GM12873 (cell line): ENCODE measurements at regions not wholly inside any gene's neighbourhood (a gene's known extent, or its start where the extent isn't known, plus 50 kb on each side); places are given as distances from the start of the nearest gene placed in this dataset.

Source experiments
- CTCF ChIP-seq: IDR thresholded peaks from 2 replicates; pipeline ENCODE4 v1.5.1; 2012; ENCODE audit warnings: low read depth, mild to moderate bottlenecking, moderate library complexity, low read length, control low read depth; ENCODE audit not compliant: insufficient read depth; ENCODE audit errors: missing control alignments

- TF ChIP-seq CTCF: no peak
These were observed 240.5 kb upstream of the KRR1 start for GRCh38 chr12:75751769-75752471.

- no peak for TF ChIP-seq CTCF
These were observed 239.4 kb upstream of the KRR1 start for GRCh38 chr12:75750716-75751306.

- TF ChIP-seq CTCF: no peak
These were observed 236.7 kb upstream of the KRR1 start for GRCh38 chr12:75748136-75748535.

GRCh38 chr12:75747572-75748021 is 236.2 kb upstream of the KRR1 start:
- no peak for TF ChIP-seq CTCF

- TF ChIP-seq CTCF: no peak
These were observed 235.2 kb upstream of the KRR1 start for GRCh38 chr12:75746621-75747020.

- no peak for TF ChIP-seq CTCF
These were observed 233.3 kb upstream of the KRR1 start for GRCh38 chr12:75744607-75745256.

GRCh38 chr12:75742961-75743360 is 231.6 kb upstream of the KRR1 start:
- TF ChIP-seq CTCF: no peak
